ENCODE measurements at regions not wholly inside any gene's neighbourhood (a gene's known extent, or its start where the extent isn't known, plus 50 kb on each side); places are given as distances from the start of the nearest gene placed in this dataset.

DNA sequence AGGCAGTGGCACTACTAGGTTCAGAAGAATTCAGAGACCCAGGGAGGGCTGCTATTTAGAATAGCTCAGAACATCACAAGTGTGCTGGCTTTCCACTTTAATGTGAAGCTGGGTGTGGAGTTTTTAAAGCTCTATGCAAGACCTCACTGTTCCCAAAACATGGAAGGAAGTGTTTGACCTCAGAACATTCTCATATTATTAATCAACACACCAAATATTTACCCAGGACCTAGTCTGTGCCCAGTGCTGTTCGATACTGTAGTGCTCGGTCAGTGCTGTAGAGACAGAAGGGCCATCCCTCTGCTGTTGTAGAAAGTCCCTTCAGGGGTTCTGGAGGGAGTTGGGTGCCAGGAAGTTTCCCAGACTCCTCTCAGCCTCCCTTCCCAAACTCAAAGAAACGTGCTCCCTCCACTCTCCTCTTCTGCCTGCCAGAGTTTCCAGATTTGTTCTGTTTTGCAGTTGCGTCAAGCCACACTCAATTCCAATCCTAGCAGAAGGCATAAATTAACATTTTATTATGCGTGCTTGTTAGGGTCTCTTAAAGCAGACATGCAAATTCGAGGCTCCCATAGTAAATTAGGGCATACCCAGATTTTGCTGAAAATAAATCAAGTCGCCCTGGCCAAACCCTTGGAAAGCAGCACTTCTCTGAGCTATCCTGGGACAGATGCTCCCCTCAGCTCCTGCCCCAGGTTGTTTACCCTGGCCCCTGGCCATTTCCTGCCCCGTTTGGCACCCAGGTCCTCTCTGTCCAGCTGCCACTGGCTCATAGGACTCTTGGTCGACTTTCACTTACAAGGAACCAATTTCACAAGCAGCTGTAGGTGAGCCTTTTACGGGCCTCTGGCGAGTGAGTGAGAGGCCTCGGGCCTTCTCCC lies 248.6 kb downstream of the HIVEP2 start:
- in situ Hi-C loops (cut with HindIII; ENCODE audit: low pct_unique_long_range_greater_than_20kb, low sequenced_read_pairs) = no loop called here
- no peak for DNase-seq (ENCODE audit: low read depth)

DNA sequence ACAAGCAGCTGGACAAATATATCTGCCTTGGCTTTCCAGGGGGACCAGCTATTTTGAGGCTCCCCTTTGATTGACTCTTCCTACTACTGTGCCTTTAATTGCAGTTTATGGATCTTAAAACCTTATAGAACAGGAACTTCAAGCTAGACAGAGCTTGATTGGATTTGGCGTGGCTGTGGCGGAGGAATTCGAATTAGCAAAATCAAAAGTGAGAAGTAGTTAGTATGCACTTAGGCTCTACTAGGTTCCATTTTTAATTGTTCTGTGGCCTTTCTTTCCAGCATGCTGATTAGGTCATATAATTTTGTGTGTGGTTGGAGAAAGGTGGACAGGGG lies 248.0 kb downstream of the HIVEP2 start:
- in situ Hi-C loops (cut with HindIII; ENCODE audit: low pct_unique_long_range_greater_than_20kb, low sequenced_read_pairs) = no loop called here
- no peak for DNase-seq (ENCODE audit: low read depth)

DNA sequence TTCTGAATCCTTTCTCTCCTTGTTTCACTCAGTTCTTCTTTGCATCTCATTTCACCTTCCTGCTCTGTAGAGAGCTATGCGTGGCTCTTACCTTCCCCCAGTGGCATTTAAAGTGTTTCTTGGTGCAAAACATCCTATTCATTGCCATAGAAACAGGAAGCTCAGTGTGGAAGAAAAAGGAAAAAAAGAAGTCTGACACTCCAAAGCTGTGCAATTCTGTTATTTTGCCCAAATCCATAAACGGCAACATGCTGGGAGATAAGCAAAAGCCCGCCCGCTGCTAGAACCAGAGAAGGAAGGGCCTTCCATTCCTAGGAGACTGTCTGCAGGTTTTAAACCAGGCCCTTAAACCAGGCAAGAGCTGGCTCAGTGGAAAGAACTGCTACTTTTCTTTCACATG lies 247.1 kb downstream of the HIVEP2 start:
- no peak for DNase-seq (ENCODE audit: low read depth)
- in situ Hi-C loops (cut with HindIII; ENCODE audit: low pct_unique_long_range_greater_than_20kb, low sequenced_read_pairs) = no loop called here

DNA sequence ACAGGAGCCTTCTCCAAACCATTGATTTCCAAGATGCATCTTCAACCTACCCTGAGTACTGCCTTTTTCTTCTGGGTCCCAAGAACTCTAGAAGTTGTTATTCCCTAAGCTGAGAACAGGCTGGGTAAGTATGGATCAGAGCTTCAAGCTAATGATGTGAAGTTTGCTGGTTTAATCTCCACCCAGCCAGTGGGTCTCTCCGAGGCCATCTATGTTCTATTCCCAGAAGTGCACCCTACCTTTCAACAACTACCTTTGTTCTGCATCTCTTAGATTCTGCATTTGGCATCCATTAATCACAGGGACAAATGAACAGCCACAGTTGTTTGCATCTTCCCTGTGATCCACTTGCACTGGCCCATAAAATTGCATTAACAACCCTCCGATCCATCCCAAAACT lies 246.2 kb downstream of the HIVEP2 start:
- DNase-seq (ENCODE audit: low read depth) = no peak
- in situ Hi-C loops (cut with HindIII; ENCODE audit: low pct_unique_long_range_greater_than_20kb, low sequenced_read_pairs) = no loop called here

DNA sequence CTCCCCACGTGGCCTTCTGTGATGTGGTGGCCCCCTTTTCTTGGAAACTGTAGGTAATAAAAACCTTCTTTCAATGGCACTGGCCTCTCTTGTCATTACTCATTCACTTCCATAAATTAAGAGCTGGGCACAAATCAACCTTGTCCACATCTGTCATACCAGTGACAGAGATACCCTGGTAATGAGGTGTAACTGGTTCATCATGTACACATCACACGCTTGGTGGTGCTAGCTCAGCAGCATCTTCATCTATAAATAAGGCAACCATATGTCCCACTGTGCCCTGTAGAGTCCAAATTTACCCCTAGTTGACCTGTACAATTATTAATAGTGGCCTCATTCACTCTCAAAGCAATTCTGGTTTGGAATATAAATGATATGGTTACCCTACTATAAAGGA lies 245.6 kb downstream of the HIVEP2 start:
- DNase-seq (ENCODE audit: low read depth) = no peak
- in situ Hi-C loops (cut with HindIII; ENCODE audit: low pct_unique_long_range_greater_than_20kb, low sequenced_read_pairs) = no loop called here

GRCh38 chr6:142700032-142700431 lies 244.9 kb downstream of the HIVEP2 start:
- in situ Hi-C loops (cut with HindIII; ENCODE audit: low pct_unique_long_range_greater_than_20kb, low sequenced_read_pairs) = no loop called here
- no peak for DNase-seq (ENCODE audit: low read depth)

DNA sequence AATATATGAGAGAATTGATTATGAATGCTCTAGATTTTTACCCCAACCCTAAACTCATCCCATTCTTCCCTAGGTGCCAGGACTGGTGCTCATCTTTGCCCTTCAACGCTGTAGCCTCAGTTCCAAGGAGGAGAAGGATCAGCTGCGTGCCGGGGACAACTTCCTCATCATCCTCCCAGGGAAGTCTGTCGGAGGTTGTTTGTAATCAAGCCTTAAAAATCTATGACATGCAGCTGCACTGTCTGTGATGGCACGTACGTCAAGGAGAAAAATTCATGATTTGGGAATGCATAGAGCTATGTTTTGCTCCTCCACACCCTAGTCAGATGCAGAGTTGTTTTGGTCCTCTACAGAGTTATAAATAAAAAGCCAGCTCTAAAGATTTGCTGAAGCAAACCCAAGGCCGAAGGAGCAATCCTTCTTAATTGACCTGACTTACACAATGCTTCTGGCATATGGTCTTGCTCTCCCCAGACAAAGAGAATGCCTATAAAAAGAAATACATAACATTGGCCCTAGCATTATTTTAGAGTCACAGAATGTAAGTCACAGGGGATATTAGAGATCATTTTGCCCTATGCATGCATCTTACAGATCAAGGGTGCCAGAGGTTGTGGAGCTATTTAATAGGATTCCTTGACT lies 244.2 kb downstream of the HIVEP2 start:
- no peak for DNase-seq (ENCODE audit: low read depth)
- in situ Hi-C loops (cut with HindIII; ENCODE audit: low pct_unique_long_range_greater_than_20kb, low sequenced_read_pairs) = no loop called here

Measured in Caki2 (cell line).